ENCODE measurements at regions not wholly inside any gene's neighbourhood (a gene's known extent, or its start where the extent isn't known, plus 50 kb on each side); places are given as distances from the start of the nearest gene placed in this dataset.

GRCh38 chr3:153442799-153443487, 280.9 kb downstream of the RAP2B start:
- peaks cover under 1 to 2% of the 10 kb centered on the region in 2 donors for H3K4me1 ChIP-seq (ENCODE audit: control insufficient read depth in 2 of 2, insufficient read depth in 2 of 2, low read length in 2 of 2)
- peak; percentile 56 for ATAC-seq
- no peaks in the 10 kb centered on the region for H3K36me3 ChIP-seq (ENCODE audit: control insufficient read depth in 2 of 3, insufficient read depth in 3 of 3, low read length in 3 of 3)
- Mint-ChIP-seq H3K4me3 (peak overlapping the region in 2 of 10 donors; percentile 17 to 52), H3K36me3 (no peaks in the 10 kb centered on the region), H3K27me3 (no peaks in the 10 kb centered on the region), H3K27ac (peak overlapping the region in 7 of 9 donors; percentile 19 to 86 (median 55)), H3K9me3 (no peaks in the 10 kb centered on the region), H3K4me1 (peaks cover 5 to 36% (median 23%) of the 10 kb centered on the region in 7 donors)
- H3K9me3 ChIP-seq (ENCODE audit: control insufficient read depth in 2 of 3, low read length in 3 of 3) = no peaks in the 10 kb centered on the region
- ChIA-PET CTCF (interaction anchor here (0.6 to 1.3 kb wide), 3 partner anchors 9 to 326 kb away, joined by 3 to 4 read pairs (median 3); no protein-coding TSS in a partner anchor), POLR2A (no interaction called here)
- peak in 1 of 9 donors; percentile 9 for DNase-seq
- H3K4me3 ChIP-seq (ENCODE audit: low read length) = no peak overlapping the region
- no peak overlapping the region for H3K27ac ChIP-seq (ENCODE audit: low read depth, low read length)
- intact Hi-C loops (cut with micrococcal nuclease) = loop anchor here (1.0 to 5.0 kb wide), 2 partner anchors 326 to 401 kb away; no protein-coding TSS in a partner anchor
- H3K27me3 ChIP-seq (ENCODE audit: control insufficient read depth in 2 of 2, insufficient read depth in 2 of 2, low read length in 2 of 2) = no peaks in the 10 kb centered on the region

GRCh38 chr3:153443961-153444360, 281.9 kb downstream of the RAP2B start:
- ChIA-PET POLR2A (interaction anchor here (0.7 kb wide), 1 partner anchor 128 kb away, joined by 3 read pairs; no protein-coding TSS in a partner anchor), CTCF (interaction anchor here (0.6 to 1.3 kb wide), 5 partner anchors 10 to 325 kb away, joined by 3 to 5 read pairs (median 3); no protein-coding TSS in a partner anchor)
- Histone ChIP-seq H3K4me3 (ENCODE audit: low read length) (no peak overlapping the region), H3K4me1 (ENCODE audit: control insufficient read depth in 2 of 2, insufficient read depth in 2 of 2, low read length in 2 of 2) (no peaks in the 10 kb centered on the region), H3K9me3 (ENCODE audit: control insufficient read depth in 2 of 3, low read length in 3 of 3) (no peaks in the 10 kb centered on the region), H3K36me3 (ENCODE audit: control insufficient read depth in 2 of 3, insufficient read depth in 3 of 3, low read length in 3 of 3) (no peaks in the 10 kb centered on the region), H3K27ac (ENCODE audit: low read depth, low read length) (no peak overlapping the region), H3K27me3 (ENCODE audit: control insufficient read depth in 2 of 2, insufficient read depth in 2 of 2, low read length in 2 of 2) (no peaks in the 10 kb centered on the region)
- no peak for ATAC-seq
- Mint-ChIP-seq H3K36me3 (no peaks in the 10 kb centered on the region), H3K4me1 (peaks cover 5 to 26% (median 16%) of the 10 kb centered on the region in 7 donors), H3K9me3 (no peaks in the 10 kb centered on the region), H3K27me3 (no peaks in the 10 kb centered on the region), H3K4me3 (no peak overlapping the region), H3K27ac (peak overlapping the region in 1 of 9 donors; percentile 22)
- peak in 5 of 9 donors; percentile 8 to 24 (median 12) for DNase-seq
- intact Hi-C loops (cut with micrococcal nuclease) = loop anchor here (1.0 to 5.0 kb wide), 5 partner anchors 151 to 402 kb away; no protein-coding TSS in a partner anchor

- H3K27ac Mint-ChIP-seq = no peak overlapping the region
- Histone ChIP-seq H3K4me1 (ENCODE audit: control insufficient read depth in 2 of 2, insufficient read depth in 2 of 2, low read length in 2 of 2) (no peaks in the 10 kb centered on the region), H3K4me3 (ENCODE audit: low read length) (no peak overlapping the region), H3K27me3 (ENCODE audit: control insufficient read depth in 2 of 2, insufficient read depth in 2 of 2, low read length in 2 of 2) (no peaks in the 10 kb centered on the region), H3K27ac (ENCODE audit: low read depth, low read length) (no peak overlapping the region), H3K36me3 (ENCODE audit: control insufficient read depth in 2 of 3, insufficient read depth in 3 of 3, low read length in 3 of 3) (no peaks in the 10 kb centered on the region), H3K9me3 (ENCODE audit: control insufficient read depth in 2 of 3, low read length in 3 of 3) (no peaks in the 10 kb centered on the region)
- H3K9me3 Mint-ChIP-seq = no peaks in the 10 kb centered on the region
- CTCF ChIA-PET = no interaction called here
- H3K4me1 Mint-ChIP-seq = peaks cover 5 to 24% (median 15%) of the 10 kb centered on the region in 7 donors
- H3K27me3 Mint-ChIP-seq = no peaks in the 10 kb centered on the region
- H3K4me3 Mint-ChIP-seq = no peak overlapping the region
- POLR2A ChIA-PET = no interaction called here
- H3K36me3 Mint-ChIP-seq = no peaks in the 10 kb centered on the region
- intact Hi-C loops (cut with micrococcal nuclease) = no loop called here
- ATAC-seq (no peak), DNase-seq (no peak)
These were observed 283.8 kb downstream of the RAP2B start for GRCh38 chr3:153445817-153446216.

DNA sequence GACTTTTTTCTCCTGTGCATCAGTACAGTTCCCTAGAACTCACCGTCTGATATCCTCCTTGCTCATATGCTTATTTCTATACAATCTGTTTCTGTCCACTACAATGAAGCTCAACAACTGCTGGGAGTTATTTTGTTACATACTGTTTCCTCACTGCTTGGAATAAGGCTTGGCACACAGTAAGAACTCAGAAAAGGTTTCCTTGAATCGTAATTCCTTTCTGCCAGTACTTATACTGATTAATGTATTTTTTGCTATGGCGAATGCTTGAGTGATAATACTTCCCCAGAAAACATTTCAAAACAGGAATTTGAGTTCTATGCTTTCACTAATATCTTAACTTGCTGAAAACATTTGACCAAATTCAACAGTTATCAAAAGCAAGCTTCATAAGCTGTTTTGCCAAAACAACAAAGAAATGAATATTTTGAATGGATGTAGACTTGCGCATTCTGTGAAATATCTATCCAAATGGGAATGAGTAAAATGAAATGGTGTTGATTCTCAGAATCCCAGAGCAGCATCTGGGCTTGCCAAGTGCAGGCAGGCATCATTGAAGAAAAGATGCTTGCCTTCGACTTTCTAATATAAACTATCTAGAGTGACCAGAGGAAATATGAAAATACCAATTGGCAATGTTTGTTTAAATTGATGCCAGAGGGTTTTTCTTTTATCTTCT, 286.3 kb downstream of the RAP2B start:
- ATAC-seq (no peak), DNase-seq (no peak)
- H3K4me3 ChIP-seq (ENCODE audit: low read length) = no peak overlapping the region
- peaks cover 2 to 23% (median 14%) of the 10 kb centered on the region in 7 donors for H3K4me1 Mint-ChIP-seq
- H3K9me3 Mint-ChIP-seq = no peaks in the 10 kb centered on the region
- no peak overlapping the region for H3K27ac Mint-ChIP-seq
- ChIA-PET CTCF (no interaction called here), POLR2A (no interaction called here)
- H3K36me3 ChIP-seq (ENCODE audit: control insufficient read depth in 2 of 3, insufficient read depth in 3 of 3, low read length in 3 of 3) = no peaks in the 10 kb centered on the region
- no peak overlapping the region for H3K4me3 Mint-ChIP-seq
- H3K27me3 ChIP-seq (ENCODE audit: control insufficient read depth in 2 of 2, insufficient read depth in 2 of 2, low read length in 2 of 2) = no peaks in the 10 kb centered on the region
- H3K27ac ChIP-seq (ENCODE audit: low read depth, low read length) = no peak overlapping the region
- H3K36me3 Mint-ChIP-seq = no peaks in the 10 kb centered on the region
- no peaks in the 10 kb centered on the region for H3K9me3 ChIP-seq (ENCODE audit: control insufficient read depth in 2 of 3, low read length in 3 of 3)
- H3K27me3 Mint-ChIP-seq = no peaks in the 10 kb centered on the region
- no peaks in the 10 kb centered on the region for H3K4me1 ChIP-seq (ENCODE audit: control insufficient read depth in 2 of 2, insufficient read depth in 2 of 2, low read length in 2 of 2)
- intact Hi-C loops (cut with micrococcal nuclease) = no loop called here

DNA sequence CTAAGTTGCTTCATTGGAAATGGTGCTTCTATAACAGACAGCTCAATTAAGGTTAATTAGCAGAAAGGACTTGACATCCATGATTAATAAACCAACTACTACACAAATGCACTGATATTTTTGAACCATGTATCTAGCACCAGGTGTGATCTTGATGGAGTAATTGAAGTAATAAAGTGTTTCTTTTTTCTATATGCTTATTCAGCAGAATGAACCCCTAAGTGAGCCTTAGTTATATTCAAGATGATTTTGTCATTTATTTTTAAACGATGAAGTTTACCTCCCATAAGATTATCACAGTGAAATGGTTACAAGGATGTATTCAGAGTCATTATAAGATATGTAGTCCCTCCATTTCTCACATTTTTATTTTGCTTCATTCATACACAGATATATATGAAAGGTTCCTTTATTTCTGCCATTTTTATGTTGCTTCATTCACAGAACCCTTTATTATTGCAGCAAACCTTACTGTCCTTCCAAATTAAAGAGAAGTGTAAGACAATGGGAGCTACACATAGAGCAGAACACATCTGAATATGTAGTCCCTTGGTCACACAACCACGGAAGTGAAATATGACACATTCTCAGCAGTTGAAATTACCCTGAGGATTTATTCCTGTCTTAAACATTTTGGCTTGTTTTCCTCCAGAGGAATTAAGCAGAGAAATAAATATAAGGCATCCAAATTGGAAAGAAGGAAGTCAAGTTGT, 295.0 kb downstream of the RAP2B start:
- peaks cover 0 to 32% (median 22%) of the 10 kb centered on the region in 7 donors for H3K4me1 Mint-ChIP-seq
- no peaks in the 10 kb centered on the region for H3K27me3 ChIP-seq (ENCODE audit: control insufficient read depth in 2 of 2, insufficient read depth in 2 of 2, low read length in 2 of 2)
- no peaks in the 10 kb centered on the region for H3K9me3 ChIP-seq (ENCODE audit: control insufficient read depth in 2 of 3, low read length in 3 of 3)
- H3K9me3 Mint-ChIP-seq = no peaks in the 10 kb centered on the region
- DNase-seq (no peak), ATAC-seq (no peak)
- intact Hi-C loops (cut with micrococcal nuclease) = no loop called here
- H3K36me3 ChIP-seq (ENCODE audit: control insufficient read depth in 2 of 3, insufficient read depth in 3 of 3, low read length in 3 of 3) = no peaks in the 10 kb centered on the region
- no peak overlapping the region for H3K27ac ChIP-seq (ENCODE audit: low read depth, low read length)
- H3K4me3 ChIP-seq (ENCODE audit: low read length) = no peak overlapping the region
- POLR2A ChIA-PET = interaction anchor here (0.7 kb wide), 1 partner anchor 186 kb away, joined by 4 read pairs; no protein-coding TSS in a partner anchor
- H3K4me1 ChIP-seq (ENCODE audit: control insufficient read depth in 2 of 2, insufficient read depth in 2 of 2, low read length in 2 of 2) = peaks cover 0 to 4% of the 10 kb centered on the region in 2 donors
- H3K4me3 Mint-ChIP-seq = no peak overlapping the region
- peaks cover 0 to 2% (median 0%) of the 10 kb centered on the region in 5 donors for H3K27me3 Mint-ChIP-seq
- CTCF ChIA-PET = interaction anchor here (0.5 kb wide), 1 partner anchor 15 kb away, joined by 3 read pairs; no protein-coding TSS in a partner anchor
- no peaks in the 10 kb centered on the region for H3K36me3 Mint-ChIP-seq
- no peak overlapping the region for H3K27ac Mint-ChIP-seq

GRCh38 chr3:153458881-153459280, 296.9 kb downstream of the RAP2B start:
- CTCF ChIA-PET = no interaction called here
- Mint-ChIP-seq H3K4me1 (peaks cover 6 to 36% (median 27%) of the 10 kb centered on the region in 7 donors), H3K27ac (no peak overlapping the region), H3K36me3 (peaks cover 0 to 4% (median 0%) of the 10 kb centered on the region in 5 donors), H3K4me3 (no peak overlapping the region), H3K9me3 (no peaks in the 10 kb centered on the region), H3K27me3 (peaks cover 0 to 2% (median 0%) of the 10 kb centered on the region in 5 donors)
- Histone ChIP-seq H3K27me3 (ENCODE audit: control insufficient read depth in 2 of 2, insufficient read depth in 2 of 2, low read length in 2 of 2) (no peaks in the 10 kb centered on the region), H3K4me1 (ENCODE audit: control insufficient read depth in 2 of 2, insufficient read depth in 2 of 2, low read length in 2 of 2) (peaks cover 6 to 9% of the 10 kb centered on the region in 2 donors), H3K27ac (ENCODE audit: low read depth, low read length) (no peak overlapping the region), H3K9me3 (ENCODE audit: control insufficient read depth in 2 of 3, low read length in 3 of 3) (no peaks in the 10 kb centered on the region), H3K36me3 (ENCODE audit: control insufficient read depth in 2 of 3, insufficient read depth in 3 of 3, low read length in 3 of 3) (no peaks in the 10 kb centered on the region), H3K4me3 (ENCODE audit: low read length) (no peak overlapping the region)
- POLR2A ChIA-PET = no interaction called here
- ATAC-seq = no peak
- DNase-seq = no peak
- intact Hi-C loops (cut with micrococcal nuclease) = no loop called here
